HG03280 (cell line): ENCODE measurements at regions not wholly inside any gene's neighbourhood (a gene's known extent, or its start where the extent isn't known, plus 50 kb on each side); places are given as distances from the start of the nearest gene placed in this dataset.
"Not testable (repeated sequence)": the region's sequence is repeated elsewhere in the genome, so short reads cannot be mapped to it uniquely, and the experiment has no call there.

ENCODE experiments used
- ATAC-seq: cut with Tn5 transposase; IDR thresholded peaks from one replicate; pipeline ENCODE4 v1.9.1; 2021; ENCODE audit warnings: mild to moderate bottlenecking, moderate library complexity; ENCODE audit not compliant: unreplicated experiment

DNA sequence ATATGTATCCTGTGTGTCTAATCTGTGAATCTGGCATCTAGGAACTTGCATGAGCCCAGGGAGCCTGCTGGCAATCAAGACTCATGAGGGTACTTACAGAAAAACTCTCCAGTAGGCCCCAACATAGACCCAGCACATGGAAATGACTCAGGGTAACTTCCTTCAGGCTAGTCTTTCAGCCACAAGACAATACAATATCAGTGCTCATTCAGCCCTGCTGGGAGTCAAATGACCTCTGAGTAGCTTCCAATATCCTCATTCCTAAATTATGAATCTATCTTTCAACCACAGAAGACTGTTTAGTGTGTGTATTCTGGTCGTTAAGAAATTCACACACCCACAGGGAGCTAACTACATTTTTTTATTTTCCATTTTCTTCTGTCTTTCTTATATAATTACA lies 1273.0 kb downstream of the EFNA5 start:
- no peak for ATAC-seq

DNA sequence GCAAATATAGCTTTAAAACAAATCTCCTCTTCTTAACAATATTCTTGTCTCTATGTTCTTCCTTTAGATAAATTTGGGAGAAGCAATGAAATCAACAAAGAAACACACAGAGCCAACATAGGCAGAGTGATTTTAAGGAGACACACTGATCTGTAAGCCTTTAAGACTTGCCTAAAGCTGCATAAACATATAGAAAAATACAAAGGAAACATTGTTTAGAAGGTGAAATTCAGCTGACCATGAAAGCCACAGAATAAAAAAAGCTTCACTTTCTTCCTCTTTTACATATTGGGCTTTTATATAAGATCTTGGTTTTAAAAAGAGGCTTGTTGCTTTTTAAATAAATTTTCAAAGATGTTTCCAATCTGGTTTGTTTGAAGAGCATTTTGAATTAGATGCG lies 1277.5 kb downstream of the EFNA5 start:
- ATAC-seq = no peak

DNA sequence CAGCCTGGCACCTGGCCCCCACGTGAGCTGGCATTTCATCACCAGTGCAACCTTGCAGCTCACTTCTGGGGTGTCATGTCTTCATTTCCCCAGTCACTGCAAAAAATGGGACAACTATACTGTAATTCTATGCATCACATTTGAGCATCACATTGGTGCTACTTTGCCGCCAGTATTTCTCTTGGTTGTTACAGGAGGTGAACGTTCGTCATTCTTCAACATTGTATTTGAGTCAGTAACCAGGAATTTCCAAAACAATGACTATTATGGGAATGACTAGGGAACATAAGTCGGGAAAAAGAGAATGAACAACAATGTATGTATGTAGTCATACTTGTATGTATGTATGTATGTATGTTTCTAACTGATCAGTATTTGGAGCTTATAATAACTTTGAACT lies 1278.0 kb downstream of the EFNA5 start:
- ATAC-seq = no peak

DNA sequence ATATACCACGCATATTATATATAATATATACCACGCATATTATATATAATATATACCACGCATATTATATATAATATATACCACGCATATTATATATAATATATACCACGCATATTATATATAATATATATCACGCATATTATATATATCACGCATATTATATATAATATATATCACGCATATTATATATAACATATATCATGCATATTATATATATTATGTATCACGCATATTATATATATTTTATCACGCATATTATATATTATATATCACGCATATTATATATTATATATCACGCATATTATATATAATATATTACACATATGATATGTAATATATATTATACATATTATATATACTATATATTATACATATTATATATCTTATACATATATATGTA lies 1283.0 kb downstream of the EFNA5 start:
- ATAC-seq = not testable (repeated sequence)

DNA sequence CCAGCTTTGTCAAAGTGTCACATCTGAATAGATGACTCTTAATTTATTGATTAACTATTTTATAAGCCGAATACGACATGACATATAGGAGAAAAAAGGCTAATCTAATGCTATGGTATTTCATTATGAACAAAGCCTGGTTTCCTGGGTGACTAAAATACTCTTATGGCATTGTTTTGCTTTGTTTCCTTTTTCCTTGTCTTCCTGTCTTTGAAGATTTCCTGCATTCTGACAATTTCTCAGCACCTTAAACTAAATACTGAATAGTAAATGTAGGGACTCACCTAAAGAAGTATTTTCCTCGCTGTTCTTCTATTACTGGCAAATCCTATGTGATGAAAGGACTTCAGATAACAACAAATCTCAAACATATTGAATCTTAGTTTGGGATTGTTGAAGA lies 1284.5 kb downstream of the EFNA5 start:
- no peak for ATAC-seq

DNA sequence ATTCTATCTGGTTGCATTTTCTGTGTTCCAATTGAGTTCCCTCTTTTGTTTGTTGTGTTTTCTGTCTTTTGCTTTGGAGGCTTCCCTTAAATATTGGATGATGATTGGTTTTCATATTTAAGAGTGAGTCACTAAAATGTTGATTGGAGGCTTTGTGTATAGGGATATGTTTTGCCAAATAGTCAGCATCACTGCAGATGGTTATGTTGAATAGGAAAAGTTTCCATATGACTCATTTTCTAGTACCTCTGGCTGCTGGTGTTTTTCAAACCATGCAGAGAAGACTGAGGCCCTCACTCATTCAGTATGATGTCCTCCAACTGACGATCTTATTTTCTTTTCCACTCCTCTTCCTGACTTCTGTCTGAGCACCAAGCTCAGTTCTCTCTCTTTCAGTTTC lies 1290.0 kb downstream of the EFNA5 start:
- ATAC-seq = no peak

DNA sequence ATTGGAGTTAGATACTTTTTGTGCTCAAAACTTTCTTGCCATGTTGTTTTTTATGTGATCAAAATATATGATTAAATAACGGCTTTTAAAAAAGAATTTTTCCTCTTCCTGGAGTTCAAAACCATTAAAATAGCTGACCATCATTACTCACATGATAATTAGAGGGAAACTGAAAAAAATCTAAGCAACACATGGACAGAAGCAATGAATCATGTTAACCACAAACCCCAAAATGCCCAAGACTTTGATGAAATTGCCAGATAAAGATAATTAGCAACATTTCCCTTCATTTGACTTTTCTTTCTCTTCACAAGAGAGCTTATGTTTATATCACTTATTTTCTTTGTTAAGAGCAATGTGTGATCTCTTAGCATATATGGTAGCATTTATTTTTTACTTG lies 1294.2 kb downstream of the EFNA5 start:
- no peak for ATAC-seq

DNA sequence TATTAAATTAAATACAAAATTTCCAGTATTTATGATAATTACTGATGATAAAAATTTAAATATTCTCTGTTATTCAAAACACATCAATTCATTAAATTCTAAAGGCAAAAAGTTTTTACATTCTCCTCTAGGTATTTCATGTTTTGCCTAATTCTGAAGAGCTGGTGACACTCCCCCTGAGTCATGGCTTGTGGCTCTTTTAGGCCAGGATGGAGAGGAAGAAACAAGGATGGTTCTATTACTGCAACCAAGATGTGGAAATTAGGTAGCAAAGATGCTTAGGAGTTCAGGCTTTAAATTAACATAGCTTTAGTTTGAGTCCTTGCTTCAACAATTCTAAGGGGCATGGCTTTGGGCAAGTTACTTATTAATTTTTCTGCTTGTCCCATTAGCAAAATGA lies 1295.8 kb downstream of the EFNA5 start:
- ATAC-seq = no peak

DNA sequence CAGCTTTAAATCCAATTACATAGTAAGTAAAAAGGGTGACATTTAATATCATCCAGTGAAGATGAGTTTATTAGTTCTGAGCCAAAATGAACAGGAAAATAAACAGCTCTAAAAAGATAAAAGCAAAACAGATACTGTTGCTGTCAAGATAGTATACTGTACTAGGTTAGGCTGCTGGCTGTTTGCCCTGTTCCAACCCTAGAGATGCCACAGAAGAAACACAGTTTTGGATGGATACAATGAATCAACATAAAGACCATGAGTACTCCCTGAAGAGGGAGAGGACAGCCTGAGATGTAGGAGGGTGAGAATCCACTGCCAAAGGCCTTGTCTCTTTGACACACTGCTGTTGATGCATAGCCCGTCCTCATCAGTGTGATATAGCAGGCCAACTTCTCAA lies 1302.7 kb downstream of the EFNA5 start:
- ATAC-seq = no peak

DNA sequence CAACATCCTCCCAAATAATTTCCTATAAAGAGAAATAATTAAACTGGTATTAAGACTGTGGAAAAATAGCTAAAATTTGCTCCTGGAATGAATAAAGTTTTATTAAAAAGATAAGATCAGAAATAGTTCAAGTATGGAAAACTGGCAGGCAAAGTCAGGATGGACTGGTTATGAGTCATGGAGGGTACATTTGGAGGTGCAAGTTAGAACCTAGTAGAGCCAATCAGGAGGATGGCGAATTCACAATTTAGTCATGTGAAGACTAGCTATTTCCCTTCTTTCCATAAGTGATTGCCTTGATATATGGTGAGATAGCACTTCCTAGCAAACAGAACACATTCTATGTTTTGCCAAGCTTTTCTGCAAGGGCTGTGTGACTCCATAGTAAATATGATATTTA lies 1303.5 kb downstream of the EFNA5 start:
- no peak for ATAC-seq

DNA sequence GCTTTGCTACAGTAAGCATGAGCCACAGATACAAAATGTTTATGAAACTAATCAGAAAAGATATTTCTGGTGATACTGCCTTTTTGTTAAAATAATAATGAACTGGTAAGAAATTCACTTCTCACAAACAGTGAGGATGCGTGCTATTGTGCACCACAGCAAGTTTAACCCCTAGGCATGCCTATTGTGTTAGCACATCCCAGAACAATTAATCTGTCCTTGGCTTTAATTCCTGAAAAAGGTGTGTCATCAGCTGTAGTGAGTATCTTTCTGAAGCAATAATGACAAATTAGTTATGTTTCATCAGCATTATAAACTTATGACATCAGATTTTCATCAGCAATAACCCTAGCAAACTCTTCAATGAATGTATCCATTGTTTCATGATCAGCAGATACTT lies 1307.2 kb downstream of the EFNA5 start:
- ATAC-seq = no peak

DNA sequence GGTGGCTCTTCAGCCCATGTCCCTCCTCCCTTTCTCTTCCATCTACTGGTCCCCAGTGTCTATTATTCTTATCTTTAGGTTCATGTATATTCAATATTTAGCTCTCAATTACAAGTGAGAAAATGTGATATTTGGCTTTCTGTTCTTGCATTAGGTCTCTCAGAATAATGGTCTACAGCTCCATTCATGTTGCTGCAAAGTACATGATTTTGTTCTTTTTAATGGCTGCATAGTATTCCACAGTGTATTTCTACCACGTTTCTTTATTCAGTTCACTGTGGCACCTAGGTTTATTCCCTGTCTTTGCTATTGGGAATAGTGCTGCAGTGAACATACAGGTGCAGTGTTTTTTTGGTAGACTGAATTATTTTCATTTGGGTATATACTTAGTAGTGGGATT lies 1308.8 kb downstream of the EFNA5 start:
- no peak for ATAC-seq

DNA sequence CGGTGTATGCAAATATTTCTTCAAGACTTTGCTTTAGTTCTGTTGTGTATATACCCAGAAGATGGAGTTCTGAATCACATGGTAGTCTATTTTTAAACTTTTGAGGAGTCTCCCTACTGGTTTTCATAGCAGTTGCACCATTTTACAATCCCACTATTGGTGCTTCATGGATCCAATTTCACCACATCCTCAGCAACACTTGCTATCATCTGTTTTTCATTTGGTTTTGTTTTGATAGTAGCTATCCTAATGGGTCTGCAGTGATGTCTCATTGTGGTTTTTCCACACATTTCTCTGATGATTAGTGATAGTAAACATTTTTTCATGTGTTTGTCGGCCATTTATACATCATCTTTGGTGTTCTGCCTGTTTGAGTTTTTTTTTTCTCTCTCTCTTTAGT lies 1339.3 kb downstream of the EFNA5 start:
- ATAC-seq = no peak

DNA sequence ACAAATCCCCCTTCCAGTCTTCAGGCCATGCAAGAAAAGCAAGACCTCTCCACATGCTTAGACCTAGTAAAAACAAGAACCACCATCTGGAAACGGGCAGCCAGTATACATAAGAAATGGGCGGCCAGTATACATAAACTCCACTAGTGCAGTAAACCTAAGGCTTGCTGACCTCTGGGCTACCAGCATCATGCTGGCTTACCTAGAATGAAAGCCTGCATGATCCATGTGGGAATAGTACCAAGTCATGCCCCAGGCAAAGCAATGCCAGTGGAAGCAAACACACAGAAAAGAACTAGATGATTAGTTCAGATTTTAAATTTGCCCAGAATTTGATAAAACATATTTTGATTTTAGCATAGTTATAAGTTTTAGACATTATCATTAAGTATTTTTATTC lies 1346.4 kb downstream of the EFNA5 start:
- ATAC-seq = no peak

DNA sequence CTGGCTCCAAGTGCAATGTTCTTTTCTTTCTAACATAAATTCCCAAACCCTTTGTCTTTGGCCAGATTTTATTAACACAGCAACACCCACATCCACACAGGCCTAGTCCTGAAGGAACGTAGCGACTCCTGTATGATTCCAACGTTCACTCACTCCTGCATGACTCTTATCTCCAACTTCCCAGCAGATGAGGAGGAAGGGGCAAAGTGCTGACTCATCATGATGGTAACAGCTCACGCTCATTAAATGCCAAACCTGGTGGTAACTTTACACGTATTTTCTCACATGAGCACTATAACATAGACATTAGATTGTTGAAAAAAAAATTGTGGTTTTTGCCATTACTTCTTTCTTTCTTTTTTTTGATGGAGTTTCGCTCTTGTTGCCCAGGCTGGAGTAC lies 1349.5 kb downstream of the EFNA5 start:
- no peak for ATAC-seq

DNA sequence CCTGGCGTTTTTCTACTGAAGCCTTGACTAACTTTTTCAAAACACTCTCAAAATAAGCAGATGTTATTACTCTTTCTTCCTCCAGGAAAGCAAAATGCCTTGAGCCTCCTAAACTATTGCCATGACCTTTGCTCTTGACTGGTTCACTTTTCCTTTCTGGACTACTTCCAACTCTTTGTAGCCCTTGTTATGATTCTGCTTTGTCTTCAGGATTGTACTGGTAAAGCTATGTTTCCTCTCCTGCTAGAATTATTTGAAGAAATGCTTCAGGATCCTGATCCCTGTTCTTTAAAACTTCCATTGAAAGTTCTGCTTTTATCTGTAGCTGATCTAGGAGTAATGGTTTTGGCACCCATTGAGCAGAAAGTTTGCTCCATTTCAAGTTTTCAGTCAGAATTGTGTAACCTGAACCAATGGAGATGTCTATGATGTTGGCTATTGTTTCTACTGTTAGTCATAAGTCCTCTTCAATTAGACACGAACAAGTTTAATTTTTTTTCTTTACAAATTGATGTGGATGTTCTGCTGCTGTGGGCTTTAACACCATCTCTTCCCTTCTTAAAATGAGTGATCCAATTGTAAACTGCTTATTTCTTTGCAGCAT lies 1356.4 kb downstream of the EFNA5 start:
- no peak for ATAC-seq

DNA sequence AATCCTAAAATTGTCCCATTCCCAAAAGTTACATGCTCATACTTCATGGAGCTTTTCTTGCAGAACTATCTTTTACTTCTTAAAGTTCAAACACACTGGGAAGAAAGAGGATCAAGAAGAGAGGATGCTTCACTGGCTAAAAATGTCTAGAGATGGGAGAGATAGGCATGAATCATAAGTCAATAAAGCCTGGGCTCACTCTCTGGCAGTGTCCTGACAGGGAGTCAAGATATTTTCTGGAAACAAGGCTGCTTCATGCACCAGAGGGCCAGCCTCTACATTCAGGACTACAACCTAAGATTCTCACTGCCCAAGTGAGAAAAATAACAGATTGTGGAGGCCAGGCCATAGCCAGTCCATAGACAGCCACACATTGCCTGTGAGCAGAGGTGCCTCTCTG lies 1358.4 kb downstream of the EFNA5 start:
- ATAC-seq = no peak

DNA sequence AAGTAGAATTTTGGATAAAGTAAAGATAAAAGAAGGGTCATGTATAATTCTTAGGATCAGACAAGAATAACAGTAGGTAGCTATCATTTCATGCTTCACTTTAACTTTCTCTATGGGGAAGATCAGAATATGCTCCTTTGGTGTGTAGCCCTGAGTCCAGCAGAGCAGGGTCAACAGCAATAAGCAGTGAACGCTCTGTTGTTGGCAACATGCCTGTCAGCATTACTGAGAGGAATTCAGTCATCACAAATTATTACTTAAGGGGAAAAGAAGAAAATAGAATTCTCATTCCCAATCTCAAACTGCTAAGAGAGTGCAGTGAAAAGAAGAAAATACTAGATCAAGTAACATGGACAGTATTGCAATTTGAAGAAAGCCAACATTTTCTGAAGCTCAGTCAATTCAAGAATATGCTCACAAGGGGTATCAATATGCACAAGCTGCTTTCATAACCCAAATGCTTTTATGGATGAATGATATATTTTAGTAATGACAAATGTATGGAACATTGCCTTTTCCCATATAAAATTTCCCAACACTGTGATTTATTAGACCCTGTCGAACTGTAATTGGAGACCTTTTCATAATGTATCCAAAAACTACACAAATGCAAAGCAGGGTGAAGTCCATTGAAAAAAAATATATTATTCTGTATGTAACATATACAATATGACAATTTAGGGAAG lies 1359.4 kb downstream of the EFNA5 start:
- no peak for ATAC-seq

DNA sequence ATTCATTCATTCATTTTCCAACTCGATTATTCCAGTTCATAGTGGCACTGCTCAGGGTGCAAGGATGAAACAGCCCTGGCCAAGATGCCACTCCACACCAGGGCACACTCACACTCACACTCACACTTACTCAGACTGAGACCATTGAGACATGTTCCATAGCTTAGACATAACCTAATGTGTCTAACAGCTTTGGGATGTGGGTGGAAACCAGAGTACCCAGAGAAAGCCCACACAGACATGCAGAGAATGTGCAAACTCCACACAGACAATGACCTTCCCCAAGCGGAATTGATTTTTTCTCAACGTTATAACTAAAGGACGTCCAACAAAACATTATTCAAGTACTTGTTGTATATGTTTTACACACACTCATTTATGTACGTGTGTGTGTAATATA lies 1363.5 kb downstream of the EFNA5 start:
- ATAC-seq = no peak

DNA sequence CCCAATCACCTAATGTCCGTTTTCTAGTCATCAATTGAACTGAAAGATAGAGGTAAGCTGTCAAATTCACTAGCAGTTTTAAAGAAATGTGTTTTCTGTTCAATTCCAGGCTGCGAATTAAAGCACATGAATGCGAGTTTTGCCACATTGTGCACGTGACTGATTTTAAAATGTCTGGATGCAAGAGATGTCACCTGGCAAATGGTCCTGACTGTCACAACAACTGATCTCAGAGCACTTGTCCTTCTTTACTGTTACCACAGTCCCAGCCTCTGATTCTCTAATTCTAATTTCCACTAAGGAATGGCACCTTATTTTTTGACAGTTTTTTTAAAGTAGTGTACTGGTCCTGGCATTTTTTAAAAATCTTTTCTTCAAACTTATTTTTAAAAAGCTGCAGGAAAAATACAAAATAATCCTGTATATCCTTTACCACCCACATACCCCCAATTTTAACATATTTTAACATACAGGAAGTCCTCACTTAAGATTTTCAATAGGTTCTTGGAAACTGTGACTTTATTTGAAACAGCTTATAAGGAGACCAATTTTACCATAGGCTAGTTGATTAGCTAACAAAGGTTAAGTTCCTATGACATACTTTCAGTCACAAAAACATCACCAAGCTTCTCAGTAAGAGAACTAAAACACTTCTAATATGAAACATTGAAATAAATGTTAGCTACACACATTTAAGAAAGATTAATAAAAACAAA lies 1364.3 kb downstream of the EFNA5 start:
- no peak for ATAC-seq

DNA sequence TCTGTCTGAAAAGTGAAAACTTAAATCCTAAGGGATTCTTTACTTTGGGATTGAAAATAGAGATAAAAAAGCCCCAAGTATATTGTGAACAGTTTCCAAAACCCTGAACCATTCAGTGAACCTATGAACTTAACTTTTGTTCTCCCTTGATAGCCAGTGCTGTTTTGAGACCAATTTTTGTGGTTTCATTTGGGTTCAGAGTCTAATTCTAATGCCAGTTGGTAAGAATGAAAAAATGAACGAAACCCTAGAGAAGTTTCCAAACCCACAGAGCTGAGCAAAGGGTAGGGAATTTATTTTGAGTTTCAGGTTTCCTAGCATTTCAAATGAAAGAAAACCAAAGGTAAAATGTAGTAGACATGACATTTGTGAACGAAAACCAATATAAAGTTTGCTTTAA lies 1366.8 kb downstream of the EFNA5 start:
- no peak for ATAC-seq

DNA sequence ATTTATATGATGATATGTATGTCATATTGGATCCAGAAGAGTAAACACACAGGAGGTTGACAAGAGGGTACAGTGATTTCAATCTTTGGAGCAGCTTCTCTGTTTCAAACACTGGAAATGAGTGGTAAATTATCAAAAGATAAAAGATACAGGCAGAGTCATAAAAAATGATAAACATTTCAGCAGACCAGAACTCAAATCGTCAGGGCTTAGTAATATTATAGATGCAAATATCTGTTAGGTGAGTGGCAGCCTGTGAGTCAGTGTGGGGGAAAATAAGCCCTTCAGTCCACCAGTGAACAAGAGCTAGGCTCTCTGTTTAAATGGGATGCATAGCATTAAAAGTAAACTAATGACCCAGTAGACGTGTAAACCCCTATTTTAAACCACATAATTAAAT lies 1378.1 kb downstream of the EFNA5 start:
- ATAC-seq = no peak
